ENCODE measurements at regions not wholly inside any gene's neighbourhood (a gene's known extent, or its start where the extent isn't known, plus 50 kb on each side); places are given as distances from the start of the nearest gene placed in this dataset.

- Histone ChIP-seq H2AFZ (no peak overlapping the region), H3K4me1 (ENCODE audit: insufficient read depth) (no peaks in the 10 kb centered on the region), H4K20me1 (replicated peaks; ENCODE audit: insufficient read depth) (no peaks in the 10 kb centered on the region), H3K27ac (ENCODE audit: low read depth) (no peak overlapping the region), H3K36me3 (ENCODE audit: insufficient read depth) (no peaks in the 10 kb centered on the region), H3K4me3 (no peak overlapping the region), H3K4me2 (no peak overlapping the region), H3K27me3 (ENCODE audit: insufficient read depth) (no peaks in the 10 kb centered on the region), H3K79me2 (replicated peaks; ENCODE audit: insufficient read depth) (no peaks in the 10 kb centered on the region), H3K9me2 (ENCODE audit: insufficient read depth) (no peaks in the 10 kb centered on the region), H3F3A (replicated peaks; ENCODE audit: low read depth) (no peaks in the 10 kb centered on the region)
- H3K9me3 Mint-ChIP-seq, result no peaks in the 10 kb centered on the region
- no peaks in the 10 kb centered on the region for H3K27me3 Mint-ChIP-seq (ENCODE audit: insufficient read depth, low read depth, poor library complexity)
- H3K4me1 Mint-ChIP-seq, result peaks cover 4% of the 10 kb centered on the region; the same call in 1 of the 3 replicates
- H3K27ac Mint-ChIP-seq, result no peak overlapping the region
- no peaks in the 10 kb centered on the region for H3K36me3 Mint-ChIP-seq (ENCODE audit: low read depth)
- H3K4me3 Mint-ChIP-seq, result no peak overlapping the region
- TF ChIP-seq ZNF114 (CRISPR knock-in tag; IDR thresholded peaks at IDR 0.05) (no peak), STAT1 (IDR thresholded peaks at IDR 0.05; ENCODE audit: unreplicated experiment) (no peak), EZH2phosphoT487 (IDR thresholded peaks at IDR 0.05; ENCODE audit: unreplicated experiment) (no peak), EZH2 (IDR thresholded peaks at IDR 0.05; ENCODE audit: low read depth, unreplicated experiment) (no peak), CREB1 (CRISPR knock-in tag; IDR thresholded peaks at IDR 0.05; ENCODE audit: low read depth) (no peak), JUNB (IDR thresholded peaks at IDR 0.05; ENCODE audit: unreplicated experiment) (no peak), ETS1 (IDR thresholded peaks at IDR 0.05) (no peak), REST (IDR thresholded peaks at IDR 0.05; ENCODE audit: unreplicated experiment) (no peak), ZNF462 (CRISPR knock-in tag; IDR thresholded peaks at IDR 0.05) (no peak), POLR2AphosphoS5 (IDR thresholded peaks at IDR 0.05; ENCODE audit: low read depth) (no peak), NANOG (IDR thresholded peaks at IDR 0.05; ENCODE audit: borderline replicate concordance) (no peak), CTCF (conservative IDR thresholded peaks at IDR 0.05; ENCODE audit: low read depth in 2 of 2) (no peak), ZNF331 (CRISPR knock-in tag; IDR thresholded peaks at IDR 0.05; ENCODE audit: low read depth) (no peak)
- no peak for ATAC-seq
- no peak for DNase-seq (ENCODE audit: low spot score)
Measured at GRCh38 chr4:59968796-59969195, 1231.3 kb upstream of the ADGRL3 start.
